Keratinocyte (primary cell): ENCODE measurements at regions not wholly inside any gene's neighbourhood (a gene's known extent, or its start where the extent isn't known, plus 50 kb on each side); places are given as distances from the start of the nearest gene placed in this dataset.

Experiments
- DNase-seq: peaks from one replicate; pipeline ENCODE4 v3.0.0-alpha.2; 2011; ENCODE audit warnings: low read depth, missing footprints, low spot score
- FAIRE-seq: peaks from 2 replicates; lab custom pipeline; 2011; peaks lifted over from hg19 to GRCh38; lab: Jason Lieb, UNC
- H2AFZ ChIP-seq: 2 replicates; pipeline ENCODE4 v1.6.0; 2012; ENCODE audit warnings: low read length, control low read depth, inconsistent platforms; ENCODE audit not compliant: control insufficient read depth
- H3K27ac ChIP-seq: 2 replicates; pipeline ENCODE4 v1.5.1; 2011; ENCODE audit warnings: low read length; ENCODE audit not compliant: control insufficient read depth, insufficient read depth
- H3K27me3 ChIP-seq: 3 replicates; pipeline ENCODE4 v1.6.0; 2011; ENCODE audit warnings: low read length; ENCODE audit not compliant: control insufficient read depth, insufficient read depth; ENCODE audit errors: extremely low read depth
- H3K36me3 ChIP-seq, 2 experiments: 2 replicates in 1 of 2; 3 replicates in 1 of 2; pipeline ENCODE4 v1.5.1; 2011; ENCODE audit warnings: low read length in 2 of 2, mild to moderate bottlenecking in 1 of 2; ENCODE audit not compliant: control insufficient read depth in 2 of 2, insufficient read depth in 2 of 2; ENCODE audit errors: extremely low read depth in 1 of 2
- H3K4me1 ChIP-seq: 3 replicates; pipeline ENCODE4 v1.5.1; 2011; ENCODE audit warnings: low read length; ENCODE audit not compliant: control insufficient read depth, insufficient read depth; ENCODE audit errors: extremely low read depth
- H3K4me2 ChIP-seq: 3 replicates; pipeline ENCODE4 v1.6.0; 2011; ENCODE audit warnings: low read depth, low read length; ENCODE audit not compliant: control insufficient read depth, insufficient read depth; ENCODE audit errors: extremely low read depth
- H3K4me3 ChIP-seq, 3 experiments: fragments of 200-600 bp in 1 of 3; sonication (generic) in 1 of 3; 2 replicates in 2 of 3; 3 replicates in 1 of 3; pipeline ENCODE4 v1.5.1; 2011 to 2016; ENCODE audit warnings: low read length in 3 of 3, mild to moderate bottlenecking in 3 of 3, control low read depth in 2 of 3, inconsistent platforms in 1 of 3, low read depth in 1 of 3, mixed read lengths in 1 of 3, mixed run types in 1 of 3, moderate library complexity in 1 of 3; ENCODE audit not compliant: control insufficient read depth in 2 of 3, insufficient read depth in 2 of 3; ENCODE audit errors: extremely low read depth in 1 of 3
- H3K79me2 ChIP-seq: 2 replicates; pipeline ENCODE4 v1.6.0; 2012; ENCODE audit warnings: low read length; ENCODE audit not compliant: control insufficient read depth, insufficient read depth
- H3K9ac ChIP-seq: 3 replicates; pipeline ENCODE4 v1.6.0; 2011; ENCODE audit warnings: low read length; ENCODE audit not compliant: control insufficient read depth, insufficient read depth; ENCODE audit errors: extremely low read depth
- H3K9me1 ChIP-seq: 3 replicates; pipeline ENCODE4 v1.6.0; 2011; ENCODE audit warnings: low read length; ENCODE audit not compliant: control insufficient read depth, insufficient read depth; ENCODE audit errors: extremely low read depth
- H3K9me3 ChIP-seq: 2 replicates; pipeline ENCODE4 v1.5.1; 2012; ENCODE audit warnings: low read depth, low read length; ENCODE audit not compliant: control insufficient read depth
- H4K20me1 ChIP-seq: 3 replicates; pipeline ENCODE4 v1.6.0; 2011; ENCODE audit warnings: low read length; ENCODE audit not compliant: control insufficient read depth, insufficient read depth; ENCODE audit errors: extremely low read depth
- EZH2 ChIP-seq: IDR thresholded peaks from one replicate; pipeline ENCODE4 v1.6.1; 2012; ENCODE audit warnings: inconsistent platforms, mild to moderate bottlenecking, low read length, moderate library complexity
- dilution Hi-C: fragments of 300-500 bp; cut with MboI; formaldehyde crosslinking; loops from one replicate; pipeline ENCODE4 v1.7.0; 2020; ENCODE audit warnings: low sequenced_read_pairs; ENCODE audit not compliant: extremely low pct_ligation_motif_present
- TF ChIP-seq, protein P1 (sequence below), 3 experiments: IDR thresholded peaks in 1 of 3; conservative IDR thresholded peaks in 1 of 3; optimal IDR thresholded peaks in 1 of 3; 2 replicates in 2 of 3; 3 replicates in 1 of 3; pipeline versions ENCODE3 to v1.5.1; 2011; ENCODE audit warnings: low read length in 3 of 3, mild to moderate bottlenecking in 3 of 3, moderate library complexity in 2 of 3, control low read depth in 1 of 3, inconsistent platforms in 1 of 3; ENCODE audit not compliant: insufficient read depth in 2 of 3; ENCODE audit errors: extremely low read depth in 1 of 3

GRCh38 chr1:216905137-216905536 lies 181.9 kb upstream of the ESRRG start:
- H4K20me1 ChIP-seq = no peaks in the 10 kb centered on the region
- H3K4me1 ChIP-seq = peaks cover 36% of the 10 kb centered on the region
- dilution Hi-C loops = no loop called here
- H3K4me3 ChIP-seq = no peak overlapping the region
- peak overlapping the region; percentile 17 for H2AFZ ChIP-seq
- H3K27me3 ChIP-seq = no peaks in the 10 kb centered on the region
- no peaks in the 10 kb centered on the region for H3K36me3 ChIP-seq
- H3K9me3 ChIP-seq = no peaks in the 10 kb centered on the region
- no peak for DNase-seq
- H3K4me2 ChIP-seq = no peak overlapping the region
- FAIRE-seq = peak; percentile 23
- no peak overlapping the region for H3K9ac ChIP-seq
- no peaks in the 10 kb centered on the region for H3K79me2 ChIP-seq
- H3K9me1 ChIP-seq = no peaks in the 10 kb centered on the region
- no peak overlapping the region for H3K27ac ChIP-seq
- no peak for TF ChIP-seq EZH2
- TF ChIP-seq, protein P1, sequence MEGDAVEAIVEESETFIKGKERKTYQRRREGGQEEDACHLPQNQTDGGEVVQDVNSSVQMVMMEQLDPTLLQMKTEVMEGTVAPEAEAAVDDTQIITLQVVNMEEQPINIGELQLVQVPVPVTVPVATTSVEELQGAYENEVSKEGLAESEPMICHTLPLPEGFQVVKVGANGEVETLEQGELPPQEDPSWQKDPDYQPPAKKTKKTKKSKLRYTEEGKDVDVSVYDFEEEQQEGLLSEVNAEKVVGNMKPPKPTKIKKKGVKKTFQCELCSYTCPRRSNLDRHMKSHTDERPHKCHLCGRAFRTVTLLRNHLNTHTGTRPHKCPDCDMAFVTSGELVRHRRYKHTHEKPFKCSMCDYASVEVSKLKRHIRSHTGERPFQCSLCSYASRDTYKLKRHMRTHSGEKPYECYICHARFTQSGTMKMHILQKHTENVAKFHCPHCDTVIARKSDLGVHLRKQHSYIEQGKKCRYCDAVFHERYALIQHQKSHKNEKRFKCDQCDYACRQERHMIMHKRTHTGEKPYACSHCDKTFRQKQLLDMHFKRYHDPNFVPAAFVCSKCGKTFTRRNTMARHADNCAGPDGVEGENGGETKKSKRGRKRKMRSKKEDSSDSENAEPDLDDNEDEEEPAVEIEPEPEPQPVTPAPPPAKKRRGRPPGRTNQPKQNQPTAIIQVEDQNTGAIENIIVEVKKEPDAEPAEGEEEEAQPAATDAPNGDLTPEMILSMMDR (optimal IDR thresholded peaks at IDR 0.05 in 1 of 3, IDR thresholded peaks at IDR 0.05 in 1 of 3, conservative IDR thresholded peaks at IDR 0.05 in 1 of 3; ENCODE audit: extremely low read depth in 1 of 3, insufficient read depth in 2 of 3, low read length in 3 of 3) = no peak

DNA sequence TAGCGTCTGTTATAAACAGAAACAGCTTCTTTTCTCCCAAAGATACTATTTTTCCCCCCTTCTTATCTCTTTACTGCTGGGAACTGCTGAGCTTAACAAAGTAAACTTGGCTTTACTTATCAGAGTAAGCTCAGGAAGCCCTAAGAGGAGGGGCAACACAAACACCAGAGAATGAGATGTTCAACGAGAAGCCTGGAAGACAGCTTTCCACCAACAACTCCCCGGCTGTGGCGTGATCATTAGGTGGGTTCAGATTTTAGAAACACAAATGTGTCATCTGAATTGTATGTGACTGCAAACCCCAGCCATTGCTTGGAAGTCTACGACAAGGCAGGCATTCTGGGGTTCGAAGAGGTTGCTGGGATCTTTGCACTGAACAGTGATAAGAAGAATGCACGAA lies 181.2 kb upstream of the ESRRG start:
- FAIRE-seq (peak; percentile 56), DNase-seq (no peak)
- Histone ChIP-seq H3K4me3 (no peak overlapping the region), H3K9ac (no peak overlapping the region), H3K79me2 (no peaks in the 10 kb centered on the region), H3K27me3 (no peaks in the 10 kb centered on the region), H4K20me1 (no peaks in the 10 kb centered on the region), H3K9me3 (no peaks in the 10 kb centered on the region), H3K36me3 (no peaks in the 10 kb centered on the region), H2AFZ (peak overlapping the region; percentile 17), H3K4me2 (no peak overlapping the region), H3K4me1 (peaks cover 39% of the 10 kb centered on the region), H3K9me1 (no peaks in the 10 kb centered on the region), H3K27ac (peak overlapping the region; percentile 92)
- TF ChIP-seq, protein P1 (optimal IDR thresholded peaks at IDR 0.05 in 1 of 3, IDR thresholded peaks at IDR 0.05 in 1 of 3, conservative IDR thresholded peaks at IDR 0.05 in 1 of 3; ENCODE audit: extremely low read depth in 1 of 3, insufficient read depth in 2 of 3, low read length in 3 of 3) = no peak
- TF ChIP-seq EZH2 = no peak
- dilution Hi-C loops = no loop called here
